ENCODE measurements at regions not wholly inside any gene's neighbourhood (a gene's known extent, or its start where the extent isn't known, plus 50 kb on each side); places are given as distances from the start of the nearest gene placed in this dataset.

GRCh38 chr2:15107137-15107536, 454.0 kb downstream of the NBAS start:
- DNase-seq = no peak

GRCh38 chr2:15111718-15112117, 449.4 kb downstream of the NBAS start:
- DNase-seq = no peak

GRCh38 chr2:15112216-15112615, 448.9 kb downstream of the NBAS start:
- DNase-seq = no peak

GRCh38 chr2:15115776-15116175, 445.4 kb downstream of the NBAS start:
- DNase-seq = no peak

GRCh38 chr2:15116830-15117229, 444.3 kb downstream of the NBAS start:
- DNase-seq = no peak

Measured in stimulated activated CD4-positive, alpha-beta T cell treated with anti-CD3 and anti-CD28 coated beads, Interleukin-2, amount 100 ng/mL, for 48 hours (primary cell).